GM19324 (cell line): ENCODE measurements at regions not wholly inside any gene's neighbourhood (a gene's known extent, or its start where the extent isn't known, plus 50 kb on each side); places are given as distances from the start of the nearest gene placed in this dataset.
"Not testable (repeated sequence)": the region's sequence is repeated elsewhere in the genome, so short reads cannot be mapped to it uniquely, and the experiment has no call there.

Experiments
- ATAC-seq: cut with Tn5 transposase; IDR thresholded peaks from one replicate; pipeline ENCODE4 v1.9.1; 2021; ENCODE audit warnings: mild to moderate bottlenecking, moderate library complexity; ENCODE audit not compliant: unreplicated experiment, low FRiP score

GRCh38 chr5:28809811-28810750 is 1771.7 kb upstream of the CDH9 start:
- no peak for ATAC-seq

GRCh38 chr5:28808967-28809810 is 1770.8 kb upstream of the CDH9 start:
- no peak for ATAC-seq

DNA sequence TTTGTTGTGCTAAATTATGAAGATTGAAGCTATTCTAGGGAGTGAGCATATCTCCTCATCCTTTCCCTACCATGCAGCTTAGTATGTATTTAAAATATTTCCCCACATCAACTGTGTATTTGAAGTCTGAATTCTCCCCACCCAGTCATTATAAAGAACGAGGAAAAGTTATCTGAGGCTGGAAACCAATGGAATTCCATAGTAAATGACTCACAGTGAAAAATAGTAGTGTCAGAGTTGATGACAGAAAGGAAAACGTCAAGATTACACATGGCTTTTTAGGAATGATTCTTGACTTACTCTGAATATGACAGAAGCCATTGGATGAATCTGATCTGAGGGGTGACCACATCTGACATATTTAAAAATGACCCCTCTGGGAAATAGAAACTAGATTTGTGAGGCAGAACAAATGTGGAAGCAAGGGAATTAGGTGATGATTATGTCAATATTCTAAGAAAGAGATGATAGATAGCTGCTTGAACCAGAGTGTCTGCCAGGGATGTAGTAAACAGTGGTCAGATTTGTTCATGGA is 1768.9 kb upstream of the CDH9 start:
- ATAC-seq, result no peak

DNA sequence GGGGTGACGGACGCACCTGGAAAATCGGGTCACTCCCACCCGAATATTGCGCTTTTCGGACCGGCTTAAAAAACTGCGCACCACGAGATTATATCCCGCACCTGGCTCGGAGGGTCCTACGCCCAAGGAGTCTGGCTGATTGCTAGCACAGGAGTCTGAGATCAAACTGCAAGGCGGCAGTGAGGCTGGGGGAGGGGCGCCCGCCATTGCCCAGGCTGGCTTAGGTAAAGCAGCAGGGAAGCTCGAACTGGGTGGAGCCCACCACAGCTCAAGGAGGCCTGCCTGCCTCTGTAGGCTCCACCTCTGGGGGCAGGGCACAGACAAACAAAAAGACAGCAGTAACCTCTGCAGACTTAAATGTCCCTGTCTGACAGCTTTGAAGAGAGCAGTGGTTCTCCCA is 1760.6 kb upstream of the CDH9 start:
- ATAC-seq, result not testable (repeated sequence)

GRCh38 chr5:28788954-28789353 is 1750.6 kb upstream of the CDH9 start:
- no peak for ATAC-seq

DNA sequence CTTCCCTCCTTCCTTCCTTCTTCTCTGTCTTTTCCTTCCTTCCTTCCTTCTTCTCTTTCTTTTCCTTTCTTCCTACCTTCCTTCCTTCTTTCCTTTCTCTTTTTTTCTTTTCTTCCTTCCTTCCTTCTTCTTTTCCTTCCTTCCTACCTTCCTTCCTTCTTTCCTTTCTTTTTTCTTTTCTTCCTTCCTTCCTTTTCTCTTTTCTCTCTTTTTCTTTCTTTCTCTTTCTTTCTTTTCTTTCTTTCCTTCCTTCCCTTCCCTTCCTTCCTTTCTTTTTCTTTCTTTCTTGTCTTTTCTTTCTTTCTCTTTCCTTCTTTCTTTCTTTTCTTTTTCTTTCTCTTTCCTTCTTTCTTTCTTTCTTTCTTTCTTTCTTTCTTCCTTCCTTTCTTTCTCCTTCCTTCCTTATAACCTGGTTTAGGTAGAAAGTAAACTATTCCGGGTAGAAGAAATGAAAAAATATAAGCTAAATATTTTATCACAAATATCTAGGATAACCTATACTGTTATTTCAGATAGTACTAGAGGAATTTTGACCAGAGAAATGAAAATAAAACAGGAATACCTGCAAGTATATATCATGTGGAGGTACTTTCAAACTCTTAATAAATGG is 1741.8 kb upstream of the CDH9 start:
- no peak for ATAC-seq

DNA sequence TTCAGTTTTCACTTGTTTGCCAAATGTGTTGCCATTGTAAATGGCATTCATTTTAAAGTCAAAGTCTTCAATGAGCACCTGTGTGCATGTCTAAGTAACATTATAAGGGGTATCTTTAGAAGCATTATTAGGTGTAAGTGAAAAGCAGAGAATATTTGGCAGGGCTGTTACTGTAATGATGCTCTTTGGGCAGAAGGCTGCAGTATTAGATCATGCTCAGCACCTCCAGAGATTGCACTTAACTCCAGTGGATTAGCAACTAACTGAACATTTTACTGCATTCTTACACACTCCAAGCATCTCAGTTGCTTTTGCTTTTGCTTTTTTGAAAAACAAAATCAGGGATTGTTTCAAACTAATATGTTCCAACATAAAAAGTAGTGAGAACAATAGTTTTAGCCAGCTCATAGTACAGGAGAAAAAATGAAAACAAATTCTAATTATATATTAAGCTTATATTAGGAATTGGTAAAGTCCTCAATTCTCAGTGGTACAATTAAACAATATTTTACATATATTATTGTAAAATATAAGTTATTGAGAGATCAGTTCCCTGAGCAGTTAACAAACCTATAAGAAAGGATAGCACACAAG is 1740.9 kb upstream of the CDH9 start:
- no peak for ATAC-seq

DNA sequence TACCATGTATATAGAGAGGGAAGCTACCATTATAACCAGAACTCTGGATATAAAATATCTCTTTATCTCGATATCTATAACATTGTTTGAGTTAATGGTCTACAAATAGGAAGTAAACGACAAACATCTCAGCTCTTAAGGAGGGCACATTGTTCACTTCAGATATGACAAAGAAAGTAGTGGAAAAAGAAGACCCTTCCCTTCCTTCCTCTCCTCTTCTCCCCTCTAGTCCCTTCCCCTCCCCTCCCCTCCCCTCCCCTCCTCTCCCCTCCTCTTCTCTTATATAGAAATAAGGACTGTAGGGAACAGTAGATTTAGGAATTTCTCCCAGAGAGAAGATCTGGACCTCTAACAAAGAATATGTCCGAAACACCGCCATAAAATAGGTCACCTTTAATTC is 1731.9 kb upstream of the CDH9 start:
- no peak for ATAC-seq

- no peak for ATAC-seq
Observed at GRCh38 chr5:28766565-28767158, 1728.3 kb upstream of the CDH9 start.

GRCh38 chr5:28751396-28751795 is 1713.0 kb upstream of the CDH9 start:
- ATAC-seq, result no peak

DNA sequence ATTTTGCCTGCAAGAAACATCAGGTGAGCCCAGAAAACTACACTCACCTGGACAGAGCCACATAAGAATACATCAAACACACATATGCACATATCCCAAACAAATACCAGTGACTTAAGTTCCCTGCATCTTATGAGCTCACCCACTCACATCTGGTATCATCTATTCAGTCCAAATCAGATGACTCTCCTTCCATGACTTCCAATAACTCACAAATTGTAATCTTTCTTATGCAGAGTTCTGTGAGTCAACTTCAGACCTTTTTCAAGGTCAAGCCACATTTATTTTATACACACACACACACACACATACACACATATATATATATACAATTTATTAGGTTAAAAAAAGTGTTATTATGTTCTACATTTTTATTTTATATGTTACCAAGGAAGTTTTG is 1711.9 kb upstream of the CDH9 start:
- ATAC-seq, result no peak

DNA sequence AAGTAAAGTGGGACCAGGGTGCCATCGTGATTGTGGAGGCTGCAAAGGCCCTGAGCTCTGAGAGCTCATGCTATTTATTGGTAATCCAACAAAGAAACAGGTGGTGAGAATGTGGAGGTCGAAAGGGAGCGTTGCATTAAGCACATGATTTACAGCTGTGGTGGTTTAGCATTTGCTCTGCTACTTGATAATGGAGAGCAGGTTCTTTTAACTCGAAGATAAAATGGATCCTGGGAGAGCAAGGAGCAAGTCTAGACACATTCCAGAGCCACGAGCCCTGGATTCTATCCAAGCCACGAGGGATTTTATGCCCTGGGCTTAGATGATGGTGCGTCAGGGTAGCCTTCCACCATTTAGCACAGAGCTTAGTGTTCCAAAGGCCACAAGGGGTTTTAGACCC is 1710.1 kb upstream of the CDH9 start:
- no peak for ATAC-seq

DNA sequence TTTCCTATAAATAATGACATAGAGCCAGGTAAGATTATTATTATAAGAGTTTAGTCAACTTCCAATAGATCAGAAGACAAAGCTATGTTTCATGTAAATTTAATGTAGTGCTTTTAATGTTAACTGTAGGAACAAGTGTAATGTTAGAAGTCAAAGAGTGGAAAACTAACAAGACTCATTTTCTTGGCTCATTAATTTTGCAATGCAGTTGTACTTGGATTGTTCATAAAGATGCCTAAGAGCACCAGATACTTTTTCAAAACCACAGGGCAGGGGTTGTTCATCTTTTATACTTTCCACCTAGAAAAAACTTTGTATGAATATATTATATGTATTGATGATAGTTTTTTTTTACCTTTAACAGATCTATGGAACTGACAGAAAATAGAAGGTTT is 1705.3 kb upstream of the CDH9 start:
- no peak for ATAC-seq

- ATAC-seq, result no peak
Observed at GRCh38 chr5:28743025-28743715, 1704.8 kb upstream of the CDH9 start.

DNA sequence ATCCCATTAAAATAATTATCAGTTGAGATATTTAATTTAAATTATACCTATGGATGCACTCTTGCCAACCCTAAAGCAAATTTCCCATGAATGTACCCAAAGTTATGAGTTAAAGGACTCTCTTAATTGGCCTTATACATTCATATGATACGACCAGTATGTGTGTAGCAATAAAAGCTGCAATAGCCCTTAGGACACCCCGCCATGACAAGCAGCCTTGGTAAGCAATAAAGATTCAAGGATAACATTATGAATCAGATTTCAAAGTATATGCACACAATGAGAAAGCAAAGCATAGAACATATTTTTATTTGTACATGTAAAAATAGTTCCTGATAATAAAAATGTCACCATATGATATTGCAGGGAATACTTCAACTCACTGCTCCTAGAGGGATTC is 1699.3 kb upstream of the CDH9 start:
- no peak for ATAC-seq

DNA sequence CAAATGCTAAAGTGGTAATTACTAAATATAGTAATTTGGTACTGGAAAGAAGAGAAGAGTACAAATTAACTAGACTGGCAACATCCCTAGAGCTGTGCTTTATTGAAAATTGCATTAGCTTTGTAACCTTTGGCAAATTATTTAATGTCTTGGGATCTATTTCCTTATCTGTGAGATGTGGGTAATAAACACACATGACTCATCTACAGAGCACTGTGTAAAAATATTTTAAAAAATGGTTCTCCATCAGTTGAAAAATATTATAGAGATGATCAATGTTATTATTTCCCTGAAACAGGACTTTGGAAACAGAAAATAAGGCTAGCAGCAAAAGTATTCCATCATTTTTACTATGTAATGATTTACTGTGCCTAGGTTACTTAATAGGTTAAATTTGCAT is 1698.8 kb upstream of the CDH9 start:
- no peak for ATAC-seq

GRCh38 chr5:28734396-28734795 is 1696.0 kb upstream of the CDH9 start:
- ATAC-seq, result no peak

DNA sequence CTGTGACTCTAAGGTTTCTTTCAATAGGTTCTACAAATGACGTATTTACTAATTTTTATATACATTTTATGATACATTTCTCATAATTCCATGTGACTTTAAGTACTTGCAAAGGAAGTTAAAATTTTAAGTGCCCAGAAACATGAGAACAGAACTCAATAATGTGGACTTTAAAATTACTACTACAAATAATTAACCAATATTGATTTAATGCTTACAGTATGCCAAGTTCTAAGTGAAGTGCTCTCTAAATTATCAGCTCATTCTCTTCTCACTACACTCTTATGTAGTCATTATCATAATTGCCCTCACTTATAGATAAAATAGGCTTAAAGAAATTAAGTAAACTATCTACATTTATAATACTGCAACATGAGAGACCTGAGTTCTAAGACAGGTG is 1690.7 kb upstream of the CDH9 start:
- no peak for ATAC-seq

DNA sequence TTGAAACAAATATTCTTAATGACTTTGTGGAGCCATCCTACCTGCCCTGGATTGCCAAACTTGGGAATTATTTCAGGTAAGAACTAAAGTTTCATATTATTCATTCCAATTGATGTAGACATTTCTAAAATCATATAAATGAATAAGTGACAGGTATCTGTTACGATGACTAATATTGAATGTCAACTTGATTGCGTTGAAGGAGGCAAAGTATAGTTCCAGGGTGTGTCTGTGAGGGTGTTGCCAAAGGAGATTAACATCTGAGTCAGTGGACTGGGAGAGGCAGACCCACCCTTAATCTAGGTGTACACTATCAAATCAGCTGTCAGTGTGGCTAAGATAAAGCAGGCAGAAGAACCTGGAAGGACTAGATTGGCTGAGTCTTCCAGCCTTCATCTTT is 1688.4 kb upstream of the CDH9 start:
- no peak for ATAC-seq

DNA sequence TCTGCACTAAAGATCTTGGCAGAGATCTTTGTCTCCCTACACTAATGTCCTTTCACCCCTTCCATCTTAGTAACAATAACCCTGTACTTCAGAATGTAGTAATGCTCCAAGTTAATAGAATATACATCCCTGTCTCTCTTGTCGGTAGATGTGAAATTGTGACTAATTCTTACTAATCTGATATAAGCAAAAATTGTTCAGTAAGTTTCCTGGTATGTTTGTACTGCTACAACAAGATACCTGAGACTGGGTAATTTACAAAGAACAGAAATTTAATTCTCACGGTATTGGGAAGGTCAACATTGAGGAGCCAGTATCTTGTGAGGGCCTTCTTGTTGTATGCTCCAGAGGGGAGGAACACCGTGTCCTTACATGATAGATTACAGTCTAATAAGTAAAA is 1686.6 kb upstream of the CDH9 start:
- no peak for ATAC-seq
